ENCODE measurements at regions not wholly inside any gene's neighbourhood (a gene's known extent, or its start where the extent isn't known, plus 50 kb on each side); places are given as distances from the start of the nearest gene placed in this dataset.
"Not testable (repeated sequence)": the region's sequence is repeated elsewhere in the genome, so short reads cannot be mapped to it uniquely, and the experiment has no call there.

GRCh38 chr1:37360011-37360410, 114.4 kb upstream of the ZC3H12A start:
- POLR2A ChIA-PET = no interaction called here
- CTCF ChIA-PET = no interaction called here

- POLR2A ChIA-PET = no interaction called here
- CTCF ChIA-PET = no interaction called here
Measured at GRCh38 chr1:37362594-37363385, 111.6 kb upstream of the ZC3H12A start.

DNA sequence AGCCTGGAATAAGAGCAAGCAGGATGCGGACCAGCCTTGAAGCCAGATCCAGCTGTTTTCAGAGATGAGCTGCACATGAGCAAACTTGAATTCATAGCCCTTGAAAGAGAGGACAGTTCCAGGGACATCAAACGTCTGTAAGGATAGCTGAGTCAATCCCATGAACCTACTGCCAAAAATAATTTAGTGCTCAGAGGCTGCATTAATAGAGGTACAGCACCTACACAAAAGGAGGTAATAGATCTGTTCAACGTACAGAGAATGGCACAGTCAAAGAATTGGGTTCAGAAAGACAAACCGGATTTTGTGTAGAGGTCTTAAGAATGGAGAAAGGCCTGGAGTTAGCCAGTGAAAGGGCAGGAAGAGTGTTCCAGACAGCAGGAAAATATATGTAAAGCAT, 110.8 kb upstream of the ZC3H12A start:
- POLR2A ChIA-PET = no interaction called here
- CTCF ChIA-PET = no interaction called here

DNA sequence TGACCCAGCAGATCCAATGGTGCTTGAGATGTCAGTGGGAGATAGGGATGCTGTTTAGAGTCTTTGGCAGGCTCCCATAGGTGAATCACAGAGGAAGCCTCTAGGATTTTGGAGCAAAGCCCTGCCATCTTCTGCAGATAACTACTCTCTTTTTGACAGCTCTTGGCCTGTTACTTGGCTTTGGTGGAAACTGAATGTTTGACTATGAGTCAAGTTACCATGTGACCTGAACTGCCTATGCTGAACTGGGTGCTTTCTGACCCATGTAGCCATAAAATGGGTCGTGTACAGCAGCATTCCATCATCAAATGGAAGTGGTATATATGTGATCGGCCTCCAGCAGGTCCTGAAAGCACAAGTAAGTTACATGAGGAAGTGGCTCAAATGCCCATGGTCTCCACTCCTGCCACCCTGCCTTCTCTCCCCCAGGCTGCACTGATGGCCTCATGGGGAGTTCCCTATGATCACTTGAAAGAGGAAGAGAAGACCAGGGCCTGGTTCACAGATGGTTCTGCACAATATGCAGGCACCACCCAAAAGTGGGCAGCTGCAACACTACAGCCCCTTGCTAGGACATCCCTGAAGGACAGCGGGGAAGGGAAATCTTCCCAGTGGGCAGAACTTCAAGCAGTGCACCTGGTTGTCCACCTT, 105.6 kb upstream of the ZC3H12A start:
- POLR2A ChIA-PET, CTCF ChIA-PET: not testable (repeated sequence)

- ChIA-PET CTCF (no interaction called here), POLR2A (no interaction called here)
Measured at GRCh38 chr1:37372302-37372701, 102.1 kb upstream of the ZC3H12A start.

DNA sequence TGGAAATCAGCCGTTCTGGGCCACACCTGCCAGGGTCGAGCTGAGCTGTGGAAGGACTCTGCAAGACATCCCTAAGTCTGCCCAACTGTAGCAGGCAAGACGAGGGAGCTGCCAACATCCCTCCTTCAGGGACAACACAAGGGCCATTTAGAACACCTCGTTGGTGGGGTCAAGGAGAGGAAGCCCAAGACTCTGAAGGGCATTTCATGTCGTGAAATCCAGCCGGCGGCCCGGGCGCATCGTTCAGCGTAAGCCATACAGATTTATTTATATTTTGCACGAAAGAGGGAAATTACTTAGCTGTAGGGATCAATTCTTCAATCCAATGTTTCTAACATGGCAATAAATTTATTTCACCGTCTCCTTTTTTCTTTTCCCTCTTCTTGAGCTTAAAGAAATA, 101.7 kb upstream of the ZC3H12A start:
- POLR2A ChIA-PET = no interaction called here
- CTCF ChIA-PET = no interaction called here

DNA sequence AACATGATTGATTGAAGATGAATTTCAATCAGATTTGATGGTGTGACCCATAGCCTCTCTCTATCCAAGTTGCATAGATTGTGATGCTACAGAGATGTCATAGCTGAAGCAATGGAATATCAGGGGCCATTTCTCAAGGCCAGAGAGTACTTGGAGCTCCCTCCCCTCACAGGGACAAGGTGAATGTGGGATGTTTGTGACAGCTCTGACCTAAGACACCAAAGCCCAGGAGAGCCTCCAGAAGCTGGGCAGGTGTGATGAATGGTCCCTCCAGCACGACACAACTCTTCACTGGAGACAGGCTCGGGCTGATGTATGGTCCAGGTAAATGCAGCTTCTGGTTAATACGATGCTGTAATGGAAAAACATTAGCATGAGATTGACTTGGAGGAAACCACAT, 101.0 kb upstream of the ZC3H12A start:
- ChIA-PET CTCF (no interaction called here), POLR2A (no interaction called here)

DNA sequence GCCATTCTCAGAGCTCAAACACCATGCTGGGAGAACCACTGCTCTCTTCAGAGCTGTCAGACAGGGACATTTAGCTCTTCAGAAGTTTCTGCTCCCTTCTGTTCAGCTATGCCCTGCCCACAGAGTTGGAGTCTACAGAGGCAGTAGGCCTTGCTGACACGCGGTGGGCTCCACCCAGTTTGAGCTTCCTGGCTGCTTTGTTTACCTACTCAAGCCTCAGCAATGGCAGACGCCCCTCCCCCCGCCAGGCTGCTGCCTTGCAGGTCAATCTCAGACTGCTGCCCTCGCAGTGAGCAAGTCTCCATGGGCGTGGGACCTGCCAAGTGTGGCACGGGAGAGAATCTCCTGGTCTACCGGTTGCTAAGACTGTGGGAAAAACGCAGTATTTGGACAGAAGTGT, 93.8 kb upstream of the ZC3H12A start:
- POLR2A ChIA-PET, CTCF ChIA-PET: not testable (repeated sequence)

DNA sequence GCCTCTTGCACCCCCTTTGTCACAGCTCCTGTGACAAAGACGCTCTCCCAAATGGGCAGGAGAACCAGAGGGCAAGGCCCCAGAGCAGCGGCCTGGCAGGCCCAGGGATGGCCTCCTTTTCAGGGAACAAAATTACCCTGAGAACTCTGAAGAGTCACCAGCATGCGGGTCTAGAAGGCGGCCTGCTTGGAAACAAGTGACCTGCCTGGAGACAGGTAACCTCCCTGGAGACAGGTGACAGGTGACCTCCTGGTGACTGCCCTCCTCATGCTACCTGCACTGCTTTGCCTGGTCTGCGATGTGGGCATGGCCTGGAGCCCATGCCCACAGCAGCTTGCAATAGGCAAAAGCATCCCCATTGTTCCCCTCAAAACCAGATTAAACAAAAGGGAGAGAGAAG, 86.5 kb upstream of the ZC3H12A start:
- POLR2A ChIA-PET = no interaction called here

GRCh38 chr1:37389327-37389726, 85.1 kb upstream of the ZC3H12A start:
- ChIA-PET CTCF (no interaction called here), POLR2A (no interaction called here)

More for the DNA sequence above, 86.5 kb upstream of the ZC3H12A start:
- CTCF ChIA-PET = no interaction called here

DNA sequence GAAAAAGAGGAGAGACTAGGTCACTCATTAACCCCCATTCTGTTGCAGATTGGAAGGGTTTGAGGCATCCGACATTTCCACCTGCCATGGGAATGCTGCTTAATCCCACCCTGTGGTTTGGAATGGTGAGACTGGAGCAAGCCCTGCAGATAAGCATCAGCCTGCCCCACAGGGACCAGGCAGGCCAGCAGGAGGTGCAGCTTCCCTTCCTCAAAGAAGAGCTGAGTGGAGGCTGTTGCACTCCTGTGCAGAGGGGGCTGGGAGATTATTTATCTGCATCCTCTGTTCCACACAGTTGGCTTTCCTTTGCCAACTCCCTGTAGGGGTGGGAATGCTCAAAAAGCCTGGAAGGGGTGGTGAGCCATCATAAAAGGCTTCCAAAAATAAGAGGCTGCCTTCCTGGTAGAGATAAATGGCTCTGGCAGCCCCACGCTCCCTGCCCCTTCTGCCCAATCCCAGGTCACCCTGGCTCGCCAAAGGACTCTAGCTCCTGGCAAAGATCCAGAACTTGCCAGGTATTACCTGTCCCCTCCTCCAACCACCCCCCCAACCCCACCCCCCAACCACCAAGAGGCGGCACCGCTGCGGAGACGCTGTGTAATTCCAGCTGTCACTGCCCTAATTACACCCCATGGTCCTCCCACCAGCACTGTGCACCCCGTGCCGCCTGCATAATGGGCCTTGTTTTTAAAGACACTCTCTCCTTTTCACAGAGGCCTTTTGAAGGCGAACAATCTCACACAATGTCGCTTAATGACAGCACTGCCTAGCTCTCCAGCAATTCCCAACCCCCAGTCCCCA, 83.0 kb upstream of the ZC3H12A start:
- POLR2A ChIA-PET = no interaction called here
- CTCF ChIA-PET = no interaction called here

DNA sequence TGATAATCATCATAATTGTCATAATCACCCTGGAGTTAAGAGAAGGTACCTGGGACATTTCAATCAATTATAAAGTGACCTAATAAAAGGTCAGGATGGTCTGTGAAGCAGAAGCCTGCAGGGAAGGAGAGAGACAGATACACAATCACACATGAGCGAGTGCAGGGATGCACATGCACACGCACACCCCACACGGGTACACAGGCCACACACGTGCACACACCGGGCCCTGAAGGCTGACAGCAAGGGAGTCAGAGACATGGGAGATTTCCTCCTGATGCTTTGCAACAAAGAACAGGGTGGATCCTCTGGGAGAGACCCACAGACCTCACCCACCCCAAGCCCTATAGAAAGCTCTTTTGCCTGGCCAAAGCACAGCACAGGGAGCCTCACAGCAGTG, 82.3 kb upstream of the ZC3H12A start:
- CTCF ChIA-PET = no interaction called here
- POLR2A ChIA-PET = no interaction called here

GRCh38 chr1:37393173-37394120, 80.9 kb upstream of the ZC3H12A start:
- ChIA-PET CTCF (no interaction called here), POLR2A (no interaction called here)

DNA sequence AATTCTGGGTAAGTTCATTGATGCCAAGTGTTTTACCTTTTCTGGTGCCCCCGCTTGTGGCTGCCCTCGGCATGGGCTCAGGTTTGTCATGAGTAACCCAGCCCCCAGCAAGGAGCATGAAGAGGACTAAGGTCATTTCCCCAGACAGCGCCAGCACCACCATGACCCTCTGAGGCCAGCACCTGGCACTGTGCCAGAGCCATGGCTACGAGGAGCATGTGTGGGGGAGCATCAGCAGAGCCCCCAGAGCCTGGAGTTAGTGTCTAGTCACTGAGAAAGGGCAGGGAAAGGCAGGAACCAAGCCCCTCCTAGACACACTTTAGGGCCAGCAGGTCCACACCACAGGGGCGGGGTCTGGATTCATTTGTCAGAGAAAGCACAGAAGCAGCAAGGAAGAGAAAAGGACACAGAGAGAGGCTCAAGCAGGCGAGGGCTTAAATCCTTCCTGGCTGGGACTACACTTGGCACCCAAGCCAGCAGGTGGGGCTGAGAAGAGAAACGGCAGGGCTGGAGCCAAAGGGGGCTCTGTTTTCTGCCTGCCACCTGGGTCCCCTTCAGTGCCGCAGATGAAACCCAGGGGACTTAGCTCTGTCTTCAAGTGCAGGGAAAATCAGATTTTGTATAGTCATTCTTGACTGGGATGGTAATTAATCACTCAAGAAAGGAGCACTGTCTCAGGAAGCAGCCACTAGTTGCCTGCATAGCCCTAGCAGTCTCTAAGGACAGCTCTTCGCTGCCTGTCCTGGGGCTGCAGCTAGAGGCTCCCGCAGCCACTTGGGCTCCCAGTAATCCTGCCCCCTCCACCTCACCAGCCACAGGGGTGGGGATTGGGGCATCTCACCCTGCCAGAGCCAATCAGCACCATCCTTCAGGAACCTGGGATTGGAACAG, 79.6 kb upstream of the ZC3H12A start:
- ChIA-PET CTCF (no interaction called here), POLR2A (no interaction called here)

DNA sequence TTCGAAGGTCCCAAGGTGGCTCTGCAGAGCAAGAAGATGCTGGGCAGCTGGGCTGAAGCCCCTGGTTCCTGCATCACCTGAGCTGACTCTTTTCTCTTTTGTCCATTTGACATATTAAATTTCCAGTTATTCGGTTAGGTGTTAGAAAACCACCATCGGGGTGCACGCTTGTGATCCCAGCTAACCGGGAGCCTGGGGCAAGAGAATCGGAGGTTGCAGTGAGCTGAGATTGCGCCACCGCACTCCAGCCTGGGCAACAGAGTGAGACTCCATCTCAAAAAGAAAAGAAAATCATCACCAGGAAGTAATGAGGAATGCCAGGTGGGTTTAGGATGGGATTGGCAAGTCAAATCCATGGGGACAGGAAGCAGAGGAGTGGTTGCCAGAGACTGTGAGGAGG, 76.3 kb upstream of the ZC3H12A start:
- CTCF ChIA-PET = no interaction called here
- POLR2A ChIA-PET = no interaction called here

DNA sequence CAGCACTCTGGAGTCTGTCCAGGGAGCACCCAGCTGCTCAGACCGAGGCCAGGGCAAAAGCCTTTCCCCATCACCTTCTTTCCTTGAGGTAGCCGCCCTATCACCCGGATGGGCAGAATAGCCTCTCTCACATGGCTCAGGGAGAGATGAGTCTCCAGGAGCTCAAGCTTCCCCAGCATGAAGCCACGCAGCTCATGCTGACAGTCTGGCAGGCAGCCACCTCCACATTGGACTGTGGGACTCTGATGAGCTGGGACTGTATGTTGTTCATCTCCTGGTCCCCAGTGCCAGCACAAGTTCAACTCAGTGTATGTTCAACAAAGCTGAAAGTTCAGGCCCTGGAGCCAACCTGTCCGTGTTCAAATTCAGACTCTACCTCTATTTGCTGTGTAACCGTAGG, 75.2 kb upstream of the ZC3H12A start:
- POLR2A ChIA-PET = no interaction called here
- CTCF ChIA-PET = interaction anchor here (0.7 kb wide), 1 partner anchor 118 kb away, joined by 3 read pairs; no protein-coding TSS in a partner anchor

GRCh38 chr1:37399830-37400464, 74.4 kb upstream of the ZC3H12A start:
- CTCF ChIA-PET = no interaction called here
- POLR2A ChIA-PET = no interaction called here

- ChIA-PET CTCF (no interaction called here), POLR2A (no interaction called here)
Measured at GRCh38 chr1:37400466-37401225, 73.7 kb upstream of the ZC3H12A start.
